Testis (tissue), 2 donors: ENCODE measurements at regions not wholly inside any gene's neighbourhood (a gene's known extent, or its start where the extent isn't known, plus 50 kb on each side); places are given as distances from the start of the nearest gene placed in this dataset.

ENCODE experiments used
- DNase-seq: peaks from one replicate; pipeline ENCODE4 v3.0.0-alpha.2; 2019
- H3K27ac ChIP-seq, 2 donors: fragments of 200-600 bp; sonication (generic); one replicate each; pipeline ENCODE4 v1.5.1; 2019
- H3K27me3 ChIP-seq: fragments of 200-600 bp; sonication (generic); one replicate; pipeline ENCODE4 v1.5.1; 2019
- H3K36me3 ChIP-seq: fragments of 200-600 bp; sonication (generic); one replicate; pipeline ENCODE4 v1.5.1; 2017; ENCODE audit warnings: low read depth; ENCODE audit errors: missing control alignments
- H3K4me1 ChIP-seq: fragments of 200-600 bp; sonication (generic); one replicate; pipeline ENCODE4 v1.5.1; 2019
- H3K4me3 ChIP-seq, 2 donors: fragments of 200-600 bp; sonication (generic); one replicate each; pipeline ENCODE4 v1.5.1; 2017 to 2019
- H3K9me3 ChIP-seq: fragments of 200-600 bp; sonication (generic); one replicate; pipeline ENCODE4 v1.5.1; 2017
- POLR2A ChIP-seq: fragments of 450-650 bp; IDR thresholded peaks from one replicate; pipeline ENCODE4 v1.6.1; 2017; ENCODE audit warnings: antibody characterized with exemption, mild to moderate bottlenecking, moderate library complexity
- WGBS, 2 donors: methylation state at CpG; one replicate each; pipeline ENCODE4 v1.1.5; 2018; 5-methylcytosine and 5-hydroxymethylcytosine counted together
- intact Hi-C: fragments of 100-400 bp; cut with DNase I; formaldehyde crosslinking; loops from one replicate; pipeline ENCODE4 v1.15.1; 2023; ENCODE audit warnings: low total_unique reads
- TF ChIP-seq, protein P1 (sequence below), 3 experiments: fragments of 450-650 bp in 2 of 3; fragments of 200-600 bp in 1 of 3; sonication (generic) in 1 of 3; IDR thresholded peaks; one replicate each; pipeline ENCODE4 v1.5.1; 2016 to 2019; ENCODE audit warnings: antibody characterized with exemption in 3 of 3, mild to moderate bottlenecking in 2 of 3, moderate library complexity in 1 of 3

DNA sequence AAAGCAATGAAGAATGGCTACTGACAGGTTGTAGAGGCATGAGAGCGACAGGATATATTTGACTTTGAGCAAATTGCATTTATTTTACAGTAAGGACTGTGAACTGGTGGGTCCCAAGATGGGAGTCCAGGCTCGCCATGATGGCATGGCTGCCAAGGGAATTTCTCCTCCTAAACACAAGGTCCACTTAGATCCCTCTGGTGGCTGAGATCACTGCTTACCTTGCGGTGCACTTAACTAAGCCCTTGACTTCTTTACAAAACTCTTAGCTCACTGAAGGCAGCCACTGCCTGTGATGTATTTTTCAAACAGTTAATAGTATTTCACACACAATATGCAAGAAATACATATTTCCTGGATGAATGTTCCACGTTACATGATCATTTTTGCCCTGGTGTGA, 50.3 kb upstream of the SORBS2 start:
- TF ChIP-seq POLR2A = no peak
- TF ChIP-seq, protein P1, sequence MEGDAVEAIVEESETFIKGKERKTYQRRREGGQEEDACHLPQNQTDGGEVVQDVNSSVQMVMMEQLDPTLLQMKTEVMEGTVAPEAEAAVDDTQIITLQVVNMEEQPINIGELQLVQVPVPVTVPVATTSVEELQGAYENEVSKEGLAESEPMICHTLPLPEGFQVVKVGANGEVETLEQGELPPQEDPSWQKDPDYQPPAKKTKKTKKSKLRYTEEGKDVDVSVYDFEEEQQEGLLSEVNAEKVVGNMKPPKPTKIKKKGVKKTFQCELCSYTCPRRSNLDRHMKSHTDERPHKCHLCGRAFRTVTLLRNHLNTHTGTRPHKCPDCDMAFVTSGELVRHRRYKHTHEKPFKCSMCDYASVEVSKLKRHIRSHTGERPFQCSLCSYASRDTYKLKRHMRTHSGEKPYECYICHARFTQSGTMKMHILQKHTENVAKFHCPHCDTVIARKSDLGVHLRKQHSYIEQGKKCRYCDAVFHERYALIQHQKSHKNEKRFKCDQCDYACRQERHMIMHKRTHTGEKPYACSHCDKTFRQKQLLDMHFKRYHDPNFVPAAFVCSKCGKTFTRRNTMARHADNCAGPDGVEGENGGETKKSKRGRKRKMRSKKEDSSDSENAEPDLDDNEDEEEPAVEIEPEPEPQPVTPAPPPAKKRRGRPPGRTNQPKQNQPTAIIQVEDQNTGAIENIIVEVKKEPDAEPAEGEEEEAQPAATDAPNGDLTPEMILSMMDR (IDR thresholded peaks at IDR 0.05) = no peak
- no peaks in the 10 kb centered on the region for H3K27me3 ChIP-seq
- no peak overlapping the region for H3K27ac ChIP-seq
- intact Hi-C loops = no loop called here
- no peaks in the 10 kb centered on the region for H3K9me3 ChIP-seq
- no peak for DNase-seq
- no peaks in the 10 kb centered on the region for H3K36me3 ChIP-seq
- 87 to 94% methylated on average over 4 of the region's 4 CpGs for WGBS, 2 donors
- no peak overlapping the region for H3K4me3 ChIP-seq
- H3K4me1 ChIP-seq = no peaks in the 10 kb centered on the region

DNA sequence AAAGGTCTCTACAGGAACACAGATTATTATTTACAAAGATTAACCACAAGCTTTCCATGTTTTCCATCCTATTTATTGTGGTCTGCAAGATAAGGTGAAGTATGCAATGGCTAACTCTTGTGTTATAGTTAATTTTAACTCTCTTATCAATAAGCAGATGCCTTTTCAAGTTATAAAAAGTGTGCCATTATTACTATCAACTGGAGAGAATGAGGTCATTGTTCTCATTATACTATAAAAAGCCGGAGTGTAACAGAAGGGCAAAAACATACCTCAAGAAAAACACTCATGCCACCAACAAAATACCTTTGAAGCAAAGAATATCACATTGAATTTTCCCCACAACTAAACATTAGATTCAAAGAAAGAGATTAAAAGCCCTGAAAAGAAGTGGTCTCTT, 52.0 kb upstream of the SORBS2 start:
- Histone ChIP-seq H3K36me3 (no peaks in the 10 kb centered on the region), H3K27me3 (no peaks in the 10 kb centered on the region), H3K4me1 (no peaks in the 10 kb centered on the region), H3K4me3 (no peak overlapping the region), H3K9me3 (no peaks in the 10 kb centered on the region), H3K27ac (no peak overlapping the region)
- DNase-seq = no peak
- intact Hi-C loops = no loop called here
- 66 to 78% methylated on average over 1 of the region's 1 CpG for WGBS, 2 donors
- TF ChIP-seq POLR2A = no peak
- TF ChIP-seq, protein P1 (IDR thresholded peaks at IDR 0.05) = no peak

DNA sequence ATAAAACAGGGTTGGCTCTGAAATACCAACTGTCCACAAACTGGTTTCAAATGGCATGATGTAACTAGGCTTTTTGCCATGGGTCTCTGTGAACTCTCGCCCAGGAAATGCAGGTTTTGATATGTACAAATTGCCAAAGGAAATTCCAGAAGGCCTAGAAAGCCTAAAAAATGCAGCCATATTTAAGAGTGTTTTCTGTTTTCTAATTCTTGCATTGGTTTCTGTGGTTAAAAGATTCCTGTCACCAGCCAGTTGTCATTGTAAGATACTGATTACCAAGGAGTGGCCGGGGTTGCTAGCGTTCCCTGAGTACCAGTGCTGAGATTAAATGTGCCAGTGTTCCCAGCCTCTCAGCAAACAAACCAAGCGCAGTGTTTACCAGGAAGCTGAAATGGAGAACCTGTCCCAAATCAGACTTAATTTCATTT, 53.9 kb upstream of the SORBS2 start:
- no peak for DNase-seq
- no peaks in the 10 kb centered on the region for H3K4me1 ChIP-seq
- H3K27me3 ChIP-seq = no peaks in the 10 kb centered on the region
- H3K4me3 ChIP-seq = no peak overlapping the region
- H3K36me3 ChIP-seq = no peaks in the 10 kb centered on the region
- TF ChIP-seq, protein P1 (IDR thresholded peaks at IDR 0.05) = no peak
- TF ChIP-seq POLR2A = no peak
- 77 to 89% methylated on average over 4 of the region's 4 CpGs for WGBS, 2 donors
- intact Hi-C loops = no loop called here
- no peaks in the 10 kb centered on the region for H3K9me3 ChIP-seq
- no peak overlapping the region for H3K27ac ChIP-seq

DNA sequence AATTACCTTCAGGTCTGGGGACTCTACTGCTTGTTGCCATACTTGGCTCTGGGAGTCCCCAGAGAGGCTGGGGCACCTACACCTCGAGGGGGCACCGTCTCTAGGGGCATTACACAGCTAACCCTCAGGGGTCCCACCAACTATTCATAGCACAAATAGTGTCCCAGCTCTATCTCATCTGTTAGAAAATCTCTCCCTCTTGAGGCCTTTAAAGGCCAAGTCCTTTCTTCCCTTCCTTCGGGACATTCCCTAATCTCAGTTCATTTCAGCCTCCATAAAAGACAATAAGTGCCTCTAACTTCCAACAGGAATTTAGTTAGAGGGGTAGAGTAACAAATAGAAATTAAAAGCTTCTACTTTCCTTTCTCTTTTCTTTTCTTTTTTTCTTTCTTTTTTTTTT, 55.8 kb upstream of the SORBS2 start:
- Histone ChIP-seq H3K9me3 (no peaks in the 10 kb centered on the region), H3K27me3 (no peaks in the 10 kb centered on the region), H3K4me3 (no peak overlapping the region), H3K36me3 (no peaks in the 10 kb centered on the region), H3K27ac (no peak overlapping the region), H3K4me1 (no peaks in the 10 kb centered on the region)
- TF ChIP-seq POLR2A = no peak
- TF ChIP-seq, protein P1 (IDR thresholded peaks at IDR 0.05) = no peak
- intact Hi-C loops = no loop called here
- WGBS, 2 donors = 80 to 83% methylated on average over 3 of the region's 3 CpGs
- DNase-seq = no peak

DNA sequence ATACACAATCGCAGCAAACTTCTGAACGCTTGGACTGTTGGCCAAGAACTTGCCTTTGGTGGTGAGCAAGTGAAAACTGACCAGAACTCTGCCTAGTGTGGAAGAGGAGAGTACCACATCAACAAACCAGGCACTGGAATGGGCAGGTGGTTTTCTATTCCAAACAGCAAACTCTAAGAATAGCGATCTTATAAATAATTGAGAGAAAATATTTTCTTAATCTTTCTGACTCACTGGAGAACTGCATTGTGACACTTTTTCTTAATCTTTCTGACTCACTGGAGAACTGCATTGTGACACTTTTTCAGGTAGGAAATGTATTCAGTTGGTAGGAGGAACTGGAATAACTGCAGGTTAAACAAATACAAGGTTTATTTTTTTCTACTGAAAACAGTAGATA, 57.0 kb upstream of the SORBS2 start:
- Histone ChIP-seq H3K4me1 (no peaks in the 10 kb centered on the region), H3K27ac (no peak overlapping the region), H3K9me3 (no peaks in the 10 kb centered on the region), H3K4me3 (no peak overlapping the region), H3K27me3 (no peaks in the 10 kb centered on the region), H3K36me3 (no peaks in the 10 kb centered on the region)
- no peak for DNase-seq
- TF ChIP-seq, protein P1 (IDR thresholded peaks at IDR 0.05) = no peak
- TF ChIP-seq POLR2A = no peak
- 87 to 92% methylated on average over 3 of the region's 3 CpGs for WGBS, 2 donors
- intact Hi-C loops = no loop called here
